PFSK-1 (cell line): ENCODE measurements at regions not wholly inside any gene's neighbourhood (a gene's known extent, or its start where the extent isn't known, plus 50 kb on each side); places are given as distances from the start of the nearest gene placed in this dataset.

Source experiments
- POLR2AphosphoS5 ChIP-seq: IDR thresholded peaks from 2 replicates; pipeline ENCODE4 v1.6.1; 2012; ENCODE audit warnings: low read depth, mild to moderate bottlenecking, control low read depth, low read length, moderate library complexity
- SIN3A ChIP-seq: IDR thresholded peaks from 2 replicates; pipeline ENCODE4 v1.6.1; 2012; ENCODE audit warnings: mild to moderate bottlenecking, low read length, moderate library complexity, borderline replicate concordance; ENCODE audit not compliant: insufficient read depth
- TAF1 ChIP-seq: IDR thresholded peaks from 2 replicates; pipeline ENCODE4 v1.6.1; 2012; ENCODE audit warnings: low read length, control low read depth, borderline replicate concordance; ENCODE audit not compliant: insufficient read depth
- TF ChIP-seq, protein P1 (sequence below), 2 experiments: IDR thresholded peaks; 2 replicates each; pipeline versions ENCODE4 v1.6.1 to v1.8.0; 2011 to 2012; ENCODE audit warnings: low read depth in 2 of 2, low read length in 2 of 2, control low read depth in 1 of 2, inconsistent platforms in 1 of 2, mild to moderate bottlenecking in 1 of 2, moderate library complexity in 1 of 2; ENCODE audit not compliant: insufficient read depth in 1 of 2

DNA sequence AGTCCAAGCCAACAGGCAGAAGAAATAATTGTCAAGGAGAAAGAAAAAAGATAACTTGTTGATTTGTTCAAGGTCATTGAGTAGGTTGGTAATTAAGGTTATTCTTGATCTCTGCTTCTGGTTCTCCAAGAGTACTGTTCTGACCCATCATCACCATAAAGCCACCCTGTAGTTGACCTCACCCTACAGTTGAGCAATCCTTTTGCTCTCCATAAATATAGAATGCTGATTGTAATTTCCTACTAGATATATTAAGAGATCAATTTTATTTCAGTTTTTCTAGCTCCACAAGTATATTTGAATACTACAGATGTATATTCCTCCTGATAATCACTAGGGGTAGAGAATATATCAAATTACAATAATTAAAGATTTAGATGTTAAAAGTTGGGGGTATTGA is 350.5 kb upstream of the PDE3A start:
- TF ChIP-seq POLR2AphosphoS5 (no peak), SIN3A (no peak), TAF1 (no peak)
- TF ChIP-seq, protein P1, sequence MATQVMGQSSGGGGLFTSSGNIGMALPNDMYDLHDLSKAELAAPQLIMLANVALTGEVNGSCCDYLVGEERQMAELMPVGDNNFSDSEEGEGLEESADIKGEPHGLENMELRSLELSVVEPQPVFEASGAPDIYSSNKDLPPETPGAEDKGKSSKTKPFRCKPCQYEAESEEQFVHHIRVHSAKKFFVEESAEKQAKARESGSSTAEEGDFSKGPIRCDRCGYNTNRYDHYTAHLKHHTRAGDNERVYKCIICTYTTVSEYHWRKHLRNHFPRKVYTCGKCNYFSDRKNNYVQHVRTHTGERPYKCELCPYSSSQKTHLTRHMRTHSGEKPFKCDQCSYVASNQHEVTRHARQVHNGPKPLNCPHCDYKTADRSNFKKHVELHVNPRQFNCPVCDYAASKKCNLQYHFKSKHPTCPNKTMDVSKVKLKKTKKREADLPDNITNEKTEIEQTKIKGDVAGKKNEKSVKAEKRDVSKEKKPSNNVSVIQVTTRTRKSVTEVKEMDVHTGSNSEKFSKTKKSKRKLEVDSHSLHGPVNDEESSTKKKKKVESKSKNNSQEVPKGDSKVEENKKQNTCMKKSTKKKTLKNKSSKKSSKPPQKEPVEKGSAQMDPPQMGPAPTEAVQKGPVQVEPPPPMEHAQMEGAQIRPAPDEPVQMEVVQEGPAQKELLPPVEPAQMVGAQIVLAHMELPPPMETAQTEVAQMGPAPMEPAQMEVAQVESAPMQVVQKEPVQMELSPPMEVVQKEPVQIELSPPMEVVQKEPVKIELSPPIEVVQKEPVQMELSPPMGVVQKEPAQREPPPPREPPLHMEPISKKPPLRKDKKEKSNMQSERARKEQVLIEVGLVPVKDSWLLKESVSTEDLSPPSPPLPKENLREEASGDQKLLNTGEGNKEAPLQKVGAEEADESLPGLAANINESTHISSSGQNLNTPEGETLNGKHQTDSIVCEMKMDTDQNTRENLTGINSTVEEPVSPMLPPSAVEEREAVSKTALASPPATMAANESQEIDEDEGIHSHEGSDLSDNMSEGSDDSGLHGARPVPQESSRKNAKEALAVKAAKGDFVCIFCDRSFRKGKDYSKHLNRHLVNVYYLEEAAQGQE (IDR thresholded peaks at IDR 0.05; ENCODE audit: insufficient read depth in 1 of 2, low read depth in 2 of 2, low read length in 2 of 2): no peak
